SK-N-SH (cell line): ENCODE measurements at regions not wholly inside any gene's neighbourhood (a gene's known extent, or its start where the extent isn't known, plus 50 kb on each side); places are given as distances from the start of the nearest gene placed in this dataset.

Experiments
- EZH2phosphoT487 ChIP-seq: fragments of 200-600 bp; sonication (generic); IDR thresholded peaks from 2 replicates; pipeline ENCODE4 v1.6.1; 2017; ENCODE audit warnings: low read depth, mixed run types, mild to moderate bottlenecking, antibody characterized with exemption, moderate library complexity, borderline replicate concordance
- GATA2 ChIP-seq: sonication (generic); formaldehyde crosslinking; IDR thresholded peaks from 2 replicates; pipeline ENCODE4 v1.5.0; 2020; ENCODE audit warnings: mild to moderate bottlenecking, missing genetic modification reagents
- MXI1 ChIP-seq: IDR thresholded peaks from 2 replicates; pipeline ENCODE4 v1.6.1; 2012; ENCODE audit warnings: mild to moderate bottlenecking, low read depth, low read length, improper control_type of control experiment
- NRF1 ChIP-seq: IDR thresholded peaks from 2 replicates; pipeline ENCODE4 v1.6.1; 2012; ENCODE audit warnings: low read depth, mild to moderate bottlenecking, low read length
- POLR2AphosphoS5 ChIP-seq: IDR thresholded peaks from 2 replicates; pipeline ENCODE4 v1.6.1; 2012; ENCODE audit warnings: low read depth, low read length
- SMC3 ChIP-seq: IDR thresholded peaks from 2 replicates; pipeline ENCODE4 v1.6.1; 2012; ENCODE audit warnings: low read depth, low read length, improper control_type of control experiment
- TEAD4 ChIP-seq: IDR thresholded peaks from 2 replicates; pipeline ENCODE4 v1.4.0; 2012; ENCODE audit warnings: mild to moderate bottlenecking, borderline replicate concordance; ENCODE audit not compliant: insufficient read depth
- TF ChIP-seq, protein P1 (sequence below): fragments of 200-600 bp; sonication (generic); IDR thresholded peaks from 2 replicates; pipeline ENCODE4 v1.6.1; 2017; ENCODE audit warnings: antibody characterized with exemption, mild to moderate bottlenecking, moderate library complexity
- TF ChIP-seq, protein P2 (sequence below): IDR thresholded peaks from 2 replicates; pipeline ENCODE4 v1.4.0; 2012; ENCODE audit warnings: low read depth

DNA sequence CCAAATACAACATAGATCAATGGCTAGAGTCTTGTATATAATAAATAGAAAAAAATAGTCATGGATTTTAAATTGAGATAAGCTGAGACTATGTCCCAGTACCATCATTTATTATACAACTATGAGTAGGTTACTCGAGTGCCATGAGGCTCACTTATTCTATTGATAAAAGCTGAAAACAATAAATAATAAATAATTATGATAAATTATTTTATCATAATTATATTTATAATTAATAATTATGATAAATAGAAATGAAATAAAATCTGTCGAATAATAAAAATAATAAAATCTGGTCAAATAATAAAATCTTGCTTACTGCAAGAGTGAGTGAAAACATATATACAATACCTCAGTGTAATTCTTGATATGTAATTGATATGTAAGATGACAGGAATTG lies 801.4 kb downstream of the FAM181B start:
- TF ChIP-seq POLR2AphosphoS5 (no peak), MXI1 (no peak), NRF1 (no peak), GATA2 (CRISPR knock-in tag) (no peak), TEAD4 (no peak), SMC3 (no peak), EZH2phosphoT487 (no peak)
- TF ChIP-seq, protein P1, sequence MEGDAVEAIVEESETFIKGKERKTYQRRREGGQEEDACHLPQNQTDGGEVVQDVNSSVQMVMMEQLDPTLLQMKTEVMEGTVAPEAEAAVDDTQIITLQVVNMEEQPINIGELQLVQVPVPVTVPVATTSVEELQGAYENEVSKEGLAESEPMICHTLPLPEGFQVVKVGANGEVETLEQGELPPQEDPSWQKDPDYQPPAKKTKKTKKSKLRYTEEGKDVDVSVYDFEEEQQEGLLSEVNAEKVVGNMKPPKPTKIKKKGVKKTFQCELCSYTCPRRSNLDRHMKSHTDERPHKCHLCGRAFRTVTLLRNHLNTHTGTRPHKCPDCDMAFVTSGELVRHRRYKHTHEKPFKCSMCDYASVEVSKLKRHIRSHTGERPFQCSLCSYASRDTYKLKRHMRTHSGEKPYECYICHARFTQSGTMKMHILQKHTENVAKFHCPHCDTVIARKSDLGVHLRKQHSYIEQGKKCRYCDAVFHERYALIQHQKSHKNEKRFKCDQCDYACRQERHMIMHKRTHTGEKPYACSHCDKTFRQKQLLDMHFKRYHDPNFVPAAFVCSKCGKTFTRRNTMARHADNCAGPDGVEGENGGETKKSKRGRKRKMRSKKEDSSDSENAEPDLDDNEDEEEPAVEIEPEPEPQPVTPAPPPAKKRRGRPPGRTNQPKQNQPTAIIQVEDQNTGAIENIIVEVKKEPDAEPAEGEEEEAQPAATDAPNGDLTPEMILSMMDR, result no peak
- TF ChIP-seq, protein P2, sequence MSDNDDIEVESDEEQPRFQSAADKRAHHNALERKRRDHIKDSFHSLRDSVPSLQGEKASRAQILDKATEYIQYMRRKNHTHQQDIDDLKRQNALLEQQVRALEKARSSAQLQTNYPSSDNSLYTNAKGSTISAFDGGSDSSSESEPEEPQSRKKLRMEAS, result no peak
